Pancreas (tissue), 10 donors: ENCODE measurements at regions not wholly inside any gene's neighbourhood (a gene's known extent, or its start where the extent isn't known, plus 50 kb on each side); places are given as distances from the start of the nearest gene placed in this dataset.
"Not testable (repeated sequence)": the region's sequence is repeated elsewhere in the genome, so short reads cannot be mapped to it uniquely, and the experiment has no call there.

Source experiments
- ATAC-seq, 4 donors: fragments of 200-7000 bp; cut with Tn5 transposase; one replicate each; pipeline versions ENCODE4 v1.8.0 to v1.9.1; 2020; ENCODE audit warnings: mild to moderate bottlenecking in 4 of 4, moderate library complexity in 4 of 4
- DNase-seq, 6 donors: peaks; one replicate each; pipeline ENCODE4 v3.0.0-alpha.2; 2020
- FAIRE-seq: peaks from 2 replicates; lab custom pipeline; 2012; peaks lifted over from hg19 to GRCh38; lab: Jason Lieb, UNC
- H3K27ac ChIP-seq, 4 donors: fragments of 200-600 bp; sonication (generic); 1 replicate in 3 of 4; 2 replicates in 1 of 4; pipeline versions ENCODE4 v1.5.0 to v1.8.0; 2020
- H3K27me3 ChIP-seq, 4 donors: fragments of 200-600 bp; one replicate each; pipeline ENCODE4 v1.8.0; 2021
- H3K36me3 ChIP-seq, 3 donors: fragments of 200-600 bp; sonication (generic) in 1 of 3; one replicate each; pipeline versions ENCODE4 v1.5.0 to v1.8.0; 2020 to 2021
- H3K4me1 ChIP-seq, 3 donors: fragments of 200-600 bp; one replicate each; pipeline ENCODE4 v1.8.0; 2021
- H3K4me3 ChIP-seq, 4 donors: fragments of 200-600 bp; sonication (generic) in 2 of 4; one replicate each; pipeline versions ENCODE4 v1.5.0 to v1.8.0; 2020 to 2021
- H3K9me3 ChIP-seq, 4 donors: fragments of 200-600 bp; one replicate each; pipeline ENCODE4 v1.8.0; 2021
- WGBS, 2 donors: extraction: QIAGEN DNeasy Blood & Tissue Kit; methylation state at CpG; one replicate each; pipeline ENCODE4 v1.1.7; 2013; 5-methylcytosine and 5-hydroxymethylcytosine counted together
- intact Hi-C, 3 donors: fragments of 100-400 bp; cut with DNase I; formaldehyde crosslinking; loops; one replicate each; pipeline versions ENCODE4 v1.11.1 to v1.14.2; 2022
- TF ChIP-seq, protein P1 (sequence below), 4 donors: fragments of 200-600 bp; sonication (generic) in 3 of 4; IDR thresholded peaks; one replicate each; pipeline versions ENCODE4 v1.5.0 to v1.8.0; 2021; ENCODE audit warnings: antibody characterized with exemption in 4 of 4
- donor health status: healthy with polysubstance abuse.
- donor health status: DM: no; HTN: no; CAD: no; lungs with moderate emphysema.
- donor health status: DM: no; HTN: no; CAD: no.
- donor health status: control.
- donor health status: control.
- donor health status: Bipolar disorder and iron deficiency.
- donor health status: DM: yes; HTN: yes; CAD: no.
- donor health status: DM: no; HTN: no; CAD: no.
- donor health status: DM: no; HTN: no; CAD: no.
- donor health status: DM: yes; HTN: yes; CAD: no.

DNA sequence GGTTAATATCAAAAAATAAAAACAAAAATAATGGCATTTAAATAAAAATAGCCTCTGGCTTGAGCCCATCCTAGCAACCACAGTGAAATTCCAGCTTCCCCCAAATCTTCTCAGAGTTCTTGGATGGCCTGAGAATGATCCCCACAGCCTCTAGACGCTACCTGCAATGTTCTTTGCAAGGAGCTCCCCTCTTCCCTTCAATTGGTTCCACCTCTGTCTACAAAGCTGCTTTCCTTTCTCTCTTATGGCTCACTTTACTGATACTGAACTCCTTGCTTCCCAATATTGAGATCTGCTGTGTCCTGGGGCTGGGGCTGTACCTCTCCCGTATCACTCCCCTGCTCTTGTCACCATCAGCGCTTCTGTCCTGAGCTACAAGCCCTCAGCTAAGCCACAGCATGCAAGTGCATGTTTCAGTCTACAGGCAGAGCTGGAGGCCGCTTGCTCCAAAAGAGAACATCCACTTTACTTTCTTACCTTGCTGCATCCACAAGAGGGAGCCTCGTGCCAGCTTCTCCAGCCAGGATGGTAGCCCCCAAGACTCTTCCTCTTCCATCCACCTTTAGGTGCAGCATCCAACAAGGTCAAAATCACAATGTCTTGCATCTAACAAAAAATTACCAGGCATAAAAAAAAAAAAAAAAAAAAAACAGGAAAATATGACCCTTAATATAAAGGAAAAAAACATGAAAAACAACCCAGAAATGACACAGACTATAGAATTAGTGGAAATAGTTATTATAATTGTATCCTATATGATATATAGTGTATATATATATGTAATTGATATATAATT is 57.4 kb upstream of the PRSS3 start:
- intact Hi-C loops = no loop called here
- no peak for FAIRE-seq
- peak in 3 of 6 donors; percentile 20 to 34 (median 32) for DNase-seq
- H3K4me3 ChIP-seq = no peak overlapping the region
- no peaks in the 10 kb centered on the region for H3K36me3 ChIP-seq
- TF ChIP-seq, protein P1, sequence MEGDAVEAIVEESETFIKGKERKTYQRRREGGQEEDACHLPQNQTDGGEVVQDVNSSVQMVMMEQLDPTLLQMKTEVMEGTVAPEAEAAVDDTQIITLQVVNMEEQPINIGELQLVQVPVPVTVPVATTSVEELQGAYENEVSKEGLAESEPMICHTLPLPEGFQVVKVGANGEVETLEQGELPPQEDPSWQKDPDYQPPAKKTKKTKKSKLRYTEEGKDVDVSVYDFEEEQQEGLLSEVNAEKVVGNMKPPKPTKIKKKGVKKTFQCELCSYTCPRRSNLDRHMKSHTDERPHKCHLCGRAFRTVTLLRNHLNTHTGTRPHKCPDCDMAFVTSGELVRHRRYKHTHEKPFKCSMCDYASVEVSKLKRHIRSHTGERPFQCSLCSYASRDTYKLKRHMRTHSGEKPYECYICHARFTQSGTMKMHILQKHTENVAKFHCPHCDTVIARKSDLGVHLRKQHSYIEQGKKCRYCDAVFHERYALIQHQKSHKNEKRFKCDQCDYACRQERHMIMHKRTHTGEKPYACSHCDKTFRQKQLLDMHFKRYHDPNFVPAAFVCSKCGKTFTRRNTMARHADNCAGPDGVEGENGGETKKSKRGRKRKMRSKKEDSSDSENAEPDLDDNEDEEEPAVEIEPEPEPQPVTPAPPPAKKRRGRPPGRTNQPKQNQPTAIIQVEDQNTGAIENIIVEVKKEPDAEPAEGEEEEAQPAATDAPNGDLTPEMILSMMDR (IDR thresholded peaks at IDR 0.05) = peak in 3 of 4 donors; percentile 19 to 26 (median 23)
- H3K4me1 ChIP-seq = no peaks in the 10 kb centered on the region
- no peak overlapping the region for H3K27ac ChIP-seq
- ATAC-seq = peak; percentile 36 to 84 (median 82)
- no peaks in the 10 kb centered on the region for H3K27me3 ChIP-seq
- H3K9me3 ChIP-seq = no peaks in the 10 kb centered on the region
- 39 to 47% methylated on average over 5 of the region's 5 CpGs for WGBS, 2 donors

DNA sequence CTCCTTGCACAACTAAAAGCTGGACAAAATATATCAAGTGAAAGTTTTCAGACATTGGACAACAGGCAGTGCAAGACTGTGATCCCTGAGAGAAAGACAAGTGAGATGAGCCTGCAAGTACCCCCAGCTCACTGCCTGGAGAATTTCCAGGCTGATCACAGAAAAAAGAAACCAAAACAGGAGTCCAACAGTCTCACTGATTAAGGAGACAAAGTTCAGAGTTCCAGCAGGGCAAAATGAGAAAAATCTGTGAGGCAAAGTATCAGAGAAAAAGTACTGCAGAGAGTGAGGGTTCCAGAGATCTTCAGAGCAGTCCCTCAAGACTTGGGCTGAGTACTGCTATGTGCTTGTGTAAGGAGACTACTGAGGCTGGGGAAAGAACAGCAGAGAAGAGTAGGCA is 56.0 kb upstream of the PRSS3 start:
- intact Hi-C loops = no loop called here
- ATAC-seq = peak in 1 of 4 donors; percentile 27
- no peak overlapping the region for H3K27ac ChIP-seq

DNA sequence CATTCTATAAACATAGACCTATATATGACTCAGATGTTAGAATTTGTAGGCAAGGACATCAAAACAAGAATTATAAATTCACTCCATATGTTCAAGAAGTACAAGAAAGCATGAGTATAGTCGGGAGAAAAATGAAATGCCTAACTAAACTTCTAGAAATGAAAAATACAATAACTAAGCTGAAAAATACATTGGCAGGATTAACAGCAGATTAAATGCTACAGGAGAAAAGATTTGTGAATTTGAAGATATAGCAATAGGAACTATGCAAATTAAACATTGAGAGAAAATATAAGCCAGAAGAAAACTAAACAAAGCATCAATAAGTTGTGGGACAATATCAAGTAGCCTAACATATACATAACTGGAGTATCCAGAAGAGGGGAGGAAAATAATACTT is 55.3 kb upstream of the PRSS3 start:
- H3K9me3 ChIP-seq = no peaks in the 10 kb centered on the region
- intact Hi-C loops = no loop called here
- WGBS, 2 donors = 85 to 90% methylated on average over 1 of the region's 1 CpG
- H3K4me1 ChIP-seq = no peaks in the 10 kb centered on the region
- no peaks in the 10 kb centered on the region for H3K36me3 ChIP-seq
- no peaks in the 10 kb centered on the region for H3K27me3 ChIP-seq
- FAIRE-seq = no peak
- no peak for DNase-seq
- TF ChIP-seq, protein P1 (IDR thresholded peaks at IDR 0.05) = no peak
- no peak for ATAC-seq
- H3K27ac ChIP-seq = no peak overlapping the region
- H3K4me3 ChIP-seq = no peak overlapping the region

More for the DNA sequence above, 56.0 kb upstream of the PRSS3 start:
- H3K36me3 ChIP-seq = no peaks in the 10 kb centered on the region
- H3K9me3 ChIP-seq = no peaks in the 10 kb centered on the region
- TF ChIP-seq, protein P1 (IDR thresholded peaks at IDR 0.05) = no peak
- no peaks in the 10 kb centered on the region for H3K4me1 ChIP-seq
- no peak overlapping the region for H3K4me3 ChIP-seq
- no peak for FAIRE-seq
- DNase-seq = no peak
- H3K27me3 ChIP-seq = no peaks in the 10 kb centered on the region

DNA sequence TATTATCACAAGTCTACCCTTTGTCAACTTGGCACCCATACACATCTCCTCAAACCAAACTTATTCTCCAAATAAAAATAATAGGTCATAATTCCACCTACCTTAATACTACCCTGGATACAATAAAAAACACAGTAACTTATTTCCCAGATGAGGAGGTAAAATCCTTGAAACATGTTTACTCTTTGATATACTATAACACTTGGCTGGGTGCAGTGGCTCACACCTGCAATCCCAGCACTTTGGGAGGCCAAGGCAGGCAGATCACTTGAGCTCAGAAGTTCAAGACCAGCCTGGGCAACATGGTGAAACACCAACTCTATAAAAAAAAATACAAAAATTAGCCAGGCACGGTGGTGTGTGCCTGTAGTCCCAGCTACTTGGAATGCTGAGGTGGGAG is 54.4 kb upstream of the PRSS3 start:
- H3K4me3 ChIP-seq, H3K9me3 ChIP-seq, H3K27me3 ChIP-seq, intact Hi-C loops, H3K36me3 ChIP-seq, H3K27ac ChIP-seq, H3K4me1 ChIP-seq, FAIRE-seq: not testable (repeated sequence)
- ATAC-seq (peak; percentile 39 to 74 (median 70)), DNase-seq (peak in 1 of 6 donors; percentile 21)
- WGBS, 2 donors = 50 to 54% methylated on average over 1 of the region's 1 CpG

DNA sequence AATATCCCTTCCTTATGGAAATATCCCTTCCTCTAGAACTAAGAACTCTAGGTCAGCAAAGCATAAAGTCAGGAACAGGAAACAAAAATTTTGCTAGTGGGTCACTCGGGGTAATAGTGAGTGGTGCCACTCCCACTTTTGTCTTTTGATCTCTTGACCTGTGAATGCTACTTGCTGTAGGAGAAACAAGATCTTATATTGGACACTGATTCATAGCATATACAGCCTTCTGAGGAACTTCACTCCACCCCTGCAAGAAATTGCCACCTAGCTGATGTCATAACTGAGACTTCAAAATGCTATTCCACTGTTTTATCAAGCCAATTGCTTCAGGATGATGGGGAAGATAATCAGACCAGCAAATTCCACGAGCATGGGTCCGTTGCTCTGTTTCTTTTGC is 53.3 kb upstream of the PRSS3 start:
- H3K9me3 ChIP-seq = no peaks in the 10 kb centered on the region
- TF ChIP-seq, protein P1 (IDR thresholded peaks at IDR 0.05) = no peak
- ATAC-seq = no peak
- no peaks in the 10 kb centered on the region for H3K36me3 ChIP-seq
- no peaks in the 10 kb centered on the region for H3K27me3 ChIP-seq
- H3K4me1 ChIP-seq = no peaks in the 10 kb centered on the region
- H3K4me3 ChIP-seq = no peak overlapping the region
- intact Hi-C loops = no loop called here
- 84 to 88% methylated on average over 3 of the region's 3 CpGs for WGBS, 2 donors
- no peak for DNase-seq
- no peak overlapping the region for H3K27ac ChIP-seq
- no peak for FAIRE-seq
